DOHH2 (cell line): ENCODE measurements at regions not wholly inside any gene's neighbourhood (a gene's known extent, or its start where the extent isn't known, plus 50 kb on each side); places are given as distances from the start of the nearest gene placed in this dataset.

Source experiments
- H3F3A ChIP-seq: fragments of 200-600 bp; sonication (generic), shearing (Covaris generic); 2 replicates; pipeline ENCODE4 v1.6.0; 2016; ENCODE audit warnings: antibody characterized with exemption, mild to moderate bottlenecking; ENCODE audit not compliant: control insufficient read depth, insufficient read depth
- H3K27ac ChIP-seq: fragments of 200-600 bp; sonication (generic); 2 replicates; pipeline ENCODE4 v1.5.1; 2014; ENCODE audit warnings: low read depth, mild to moderate bottlenecking, low read length, moderate library complexity
- H3K27me3 ChIP-seq: fragments of 200-600 bp; sonication (generic); 2 replicates; pipeline ENCODE4 v1.6.1; 2014; ENCODE audit warnings: mild to moderate bottlenecking, low read length, mixed read lengths; ENCODE audit not compliant: control insufficient read depth
- H3K36me3 ChIP-seq: fragments of 200-600 bp; sonication (generic); 2 replicates; pipeline ENCODE4 v1.6.1; 2014; ENCODE audit warnings: mild to moderate bottlenecking, low read length, moderate library complexity, mixed read lengths; ENCODE audit not compliant: control insufficient read depth
- H3K4me1 ChIP-seq: fragments of 200-600 bp; sonication (generic); 2 replicates; pipeline ENCODE4 v1.6.1; 2014; ENCODE audit warnings: mild to moderate bottlenecking, low read length, mixed read lengths; ENCODE audit not compliant: control insufficient read depth
- H3K4me2 ChIP-seq: fragments of 200-600 bp; sonication (generic); 2 replicates; pipeline ENCODE4 v1.6.0; 2014; ENCODE audit warnings: mild to moderate bottlenecking, low read length, moderate library complexity
- H3K4me3 ChIP-seq: fragments of 200-600 bp; sonication (generic); 2 replicates; pipeline ENCODE4 v1.5.1; 2014; ENCODE audit warnings: mild to moderate bottlenecking, low read length, mixed read lengths
- H3K79me2 ChIP-seq: fragments of 200-600 bp; sonication (generic); 2 replicates; pipeline ENCODE4 v1.6.1; 2014; ENCODE audit warnings: mild to moderate bottlenecking, low read length, mixed read lengths; ENCODE audit not compliant: control insufficient read depth
- H3K9me2 ChIP-seq: fragments of 200-600 bp; sonication (generic); replicated peaks from 2 replicates; pipeline ENCODE4 v1.6.1; 2014; ENCODE audit warnings: mild to moderate bottlenecking, low read length, mixed read lengths; ENCODE audit not compliant: control insufficient read depth
- H3K9me3 ChIP-seq: fragments of 200-600 bp; sonication (generic); 2 replicates; pipeline ENCODE4 v1.6.1; 2014; ENCODE audit warnings: antibody characterized with exemption, low read length, mixed read lengths; ENCODE audit not compliant: control insufficient read depth, insufficient read depth
- H4K20me1 ChIP-seq: fragments of 200-600 bp; sonication (generic); 2 replicates; pipeline ENCODE4 v1.6.0; 2014; ENCODE audit warnings: low read depth, mild to moderate bottlenecking, antibody characterized with exemption, low read length, moderate library complexity; ENCODE audit not compliant: control insufficient read depth, insufficient read depth
- EZH2phosphoT487 ChIP-seq: fragments of 200-600 bp; sonication (generic); IDR thresholded peaks from 2 replicates; pipeline ENCODE4 v1.6.1; 2017; ENCODE audit warnings: borderline replicate concordance, mild to moderate bottlenecking, antibody characterized with exemption, low read length, moderate library complexity, mixed read lengths
- TF ChIP-seq, protein P1 (sequence below): fragments of 200-600 bp; sonication (generic); IDR thresholded peaks from one replicate; pipeline ENCODE4 v1.5.1; 2014; ENCODE audit warnings: antibody characterized with exemption, mild to moderate bottlenecking, low read depth, low read length; ENCODE audit not compliant: poor library complexity, severe bottlenecking

DNA sequence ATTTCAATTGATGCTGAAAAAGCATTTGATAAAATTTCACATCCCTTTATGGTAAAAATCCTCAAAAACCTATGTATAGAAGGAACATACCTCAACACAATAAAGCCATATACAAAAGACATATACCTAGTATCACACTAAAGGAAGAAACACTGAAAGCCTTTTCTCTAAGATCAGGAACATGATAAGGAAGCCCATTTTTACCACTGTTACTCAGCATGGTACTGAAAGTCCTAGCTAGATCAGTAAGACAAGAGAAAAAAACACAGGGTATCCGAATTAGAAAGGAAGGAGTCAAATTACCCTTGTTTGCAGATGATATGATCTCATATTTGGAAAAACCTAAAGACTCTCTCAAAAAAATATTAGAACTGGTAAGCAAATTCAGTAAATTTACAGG lies 350.2 kb upstream of the PDE4D start:
- Histone ChIP-seq H3K4me1 (peaks cover 8% of the 10 kb centered on the region), H3K4me2 (no peak overlapping the region), H3K27me3 (no peaks in the 10 kb centered on the region), H3F3A (no peaks in the 10 kb centered on the region), H3K79me2 (no peaks in the 10 kb centered on the region), H3K9me2 (no peaks in the 10 kb centered on the region; the same call in 1 of the 2 replicates), H3K27ac (no peak overlapping the region), H3K9me3 (no peaks in the 10 kb centered on the region; the same call in none of the 2 replicates), H4K20me1 (no peaks in the 10 kb centered on the region), H3K36me3 (no peaks in the 10 kb centered on the region), H3K4me3 (no peak overlapping the region)
- TF ChIP-seq, protein P1, sequence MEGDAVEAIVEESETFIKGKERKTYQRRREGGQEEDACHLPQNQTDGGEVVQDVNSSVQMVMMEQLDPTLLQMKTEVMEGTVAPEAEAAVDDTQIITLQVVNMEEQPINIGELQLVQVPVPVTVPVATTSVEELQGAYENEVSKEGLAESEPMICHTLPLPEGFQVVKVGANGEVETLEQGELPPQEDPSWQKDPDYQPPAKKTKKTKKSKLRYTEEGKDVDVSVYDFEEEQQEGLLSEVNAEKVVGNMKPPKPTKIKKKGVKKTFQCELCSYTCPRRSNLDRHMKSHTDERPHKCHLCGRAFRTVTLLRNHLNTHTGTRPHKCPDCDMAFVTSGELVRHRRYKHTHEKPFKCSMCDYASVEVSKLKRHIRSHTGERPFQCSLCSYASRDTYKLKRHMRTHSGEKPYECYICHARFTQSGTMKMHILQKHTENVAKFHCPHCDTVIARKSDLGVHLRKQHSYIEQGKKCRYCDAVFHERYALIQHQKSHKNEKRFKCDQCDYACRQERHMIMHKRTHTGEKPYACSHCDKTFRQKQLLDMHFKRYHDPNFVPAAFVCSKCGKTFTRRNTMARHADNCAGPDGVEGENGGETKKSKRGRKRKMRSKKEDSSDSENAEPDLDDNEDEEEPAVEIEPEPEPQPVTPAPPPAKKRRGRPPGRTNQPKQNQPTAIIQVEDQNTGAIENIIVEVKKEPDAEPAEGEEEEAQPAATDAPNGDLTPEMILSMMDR, result no peak
- TF ChIP-seq EZH2phosphoT487, result no peak

DNA sequence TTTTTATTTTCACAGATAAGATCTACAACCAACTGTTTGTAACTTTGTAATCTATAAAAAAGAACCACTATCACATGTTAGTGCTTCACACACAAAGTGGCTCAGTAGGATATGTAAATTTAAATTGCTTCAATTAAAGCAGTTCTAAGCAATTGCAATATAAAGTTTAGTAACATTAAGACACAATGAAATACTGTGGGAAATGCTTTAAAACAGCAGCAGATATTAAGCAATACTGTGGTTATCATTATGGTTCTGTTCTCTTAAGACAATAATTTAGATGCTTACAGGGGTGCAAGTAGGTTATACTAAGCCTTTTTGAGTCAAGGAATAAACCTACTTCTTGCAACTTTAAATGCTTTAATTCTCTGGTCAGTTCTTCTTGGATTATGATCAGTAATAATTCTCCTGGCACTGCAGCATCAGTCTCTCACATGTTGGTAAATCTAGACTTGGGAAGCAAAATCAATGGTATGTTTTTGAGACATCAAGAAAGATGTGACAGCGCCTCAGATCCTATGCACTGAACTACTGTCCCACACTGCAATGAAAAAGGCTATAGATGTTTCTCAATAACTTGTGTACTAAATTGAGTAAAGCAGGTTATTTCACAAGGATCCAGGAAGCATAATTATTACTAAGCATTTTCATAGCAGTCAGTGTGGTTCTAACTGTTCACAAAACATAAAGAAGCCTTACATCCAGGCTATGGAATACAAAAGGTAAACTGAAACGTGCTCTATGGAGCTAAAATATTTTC lies 338.7 kb upstream of the PDE4D start:
- Histone ChIP-seq H4K20me1 (no peaks in the 10 kb centered on the region), H3K9me3 (no peaks in the 10 kb centered on the region), H3K4me1 (no peaks in the 10 kb centered on the region), H3K36me3 (no peaks in the 10 kb centered on the region), H3K4me2 (no peak overlapping the region), H3K79me2 (no peaks in the 10 kb centered on the region), H3K4me3 (no peak overlapping the region), H3F3A (no peaks in the 10 kb centered on the region), H3K27ac (no peak overlapping the region), H3K27me3 (peaks cover 7% of the 10 kb centered on the region; the same call in 1 of the 2 replicates), H3K9me2 (no peaks in the 10 kb centered on the region)
- TF ChIP-seq, protein P1, result no peak

DNA sequence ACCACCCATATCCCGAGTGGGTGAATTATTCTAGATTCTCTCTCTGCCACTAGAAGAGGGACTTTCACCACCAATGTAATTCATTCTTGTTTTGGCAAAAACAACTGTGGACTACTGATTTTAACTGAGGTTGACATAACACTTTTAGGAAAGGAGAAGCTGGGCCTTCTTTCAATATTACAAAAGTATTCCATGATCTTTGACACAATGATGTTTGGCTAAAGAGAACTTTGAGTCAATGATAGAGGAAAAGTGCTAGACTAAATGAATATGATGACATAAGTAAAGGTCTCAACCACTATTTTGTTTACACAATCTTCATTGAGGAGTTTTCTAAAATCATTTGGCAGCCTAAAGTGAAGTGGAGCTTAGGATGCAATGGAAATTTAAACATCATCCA lies 336.9 kb upstream of the PDE4D start:
- Histone ChIP-seq H3K27ac (no peak overlapping the region), H3K9me2 (no peaks in the 10 kb centered on the region), H3K4me1 (no peaks in the 10 kb centered on the region), H3K36me3 (no peaks in the 10 kb centered on the region), H3F3A (no peaks in the 10 kb centered on the region), H3K4me2 (no peak overlapping the region), H4K20me1 (no peaks in the 10 kb centered on the region), H3K27me3 (peaks cover 7% of the 10 kb centered on the region; the same call in 1 of the 2 replicates), H3K79me2 (no peaks in the 10 kb centered on the region), H3K9me3 (no peaks in the 10 kb centered on the region), H3K4me3 (no peak overlapping the region)
- TF ChIP-seq, protein P1, result no peak
- no peak for TF ChIP-seq EZH2phosphoT487
